Parathyroid adenoma (tissue), 2 donors: ENCODE measurements at regions not wholly inside any gene's neighbourhood (a gene's known extent, or its start where the extent isn't known, plus 50 kb on each side); places are given as distances from the start of the nearest gene placed in this dataset.

Experiments used
- H2AFZ ChIP-seq: fragments of 300-600 bp; sonication (generic); one replicate; pipeline ENCODE4 v1.7.0; 2017; ENCODE audit warnings: antibody characterized with exemption, mild to moderate bottlenecking
- H3K27ac ChIP-seq: fragments of 300-600 bp; sonication (generic); one replicate; pipeline ENCODE4 v1.7.0; 2017
- H3K27me3 ChIP-seq: fragments of 300-600 bp; sonication (generic); one replicate; pipeline ENCODE4 v1.7.0; 2017; ENCODE audit warnings: low read length; ENCODE audit not compliant: control insufficient read depth, insufficient read depth
- H3K36me3 ChIP-seq: fragments of 300-600 bp; sonication (generic); one replicate; pipeline ENCODE4 v1.7.0; 2017; ENCODE audit warnings: low read length; ENCODE audit not compliant: control insufficient read depth, insufficient read depth
- H3K4me1 ChIP-seq: fragments of 300-600 bp; sonication (generic); one replicate; pipeline ENCODE4 v1.7.0; 2017; ENCODE audit warnings: control low read depth
- H3K4me2 ChIP-seq: fragments of 300-600 bp; sonication (generic); one replicate; pipeline ENCODE4 v1.7.0; 2017; ENCODE audit warnings: low read length
- H3K4me3 ChIP-seq: fragments of 300-600 bp; sonication (generic); one replicate; pipeline ENCODE4 v1.7.0; 2017; ENCODE audit warnings: low read depth, low read length
- H3K79me2 ChIP-seq: fragments of 300-600 bp; sonication (generic); one replicate; pipeline ENCODE4 v1.7.0; 2017; ENCODE audit warnings: control low read depth
- H3K9ac ChIP-seq: fragments of 300-600 bp; sonication (generic); one replicate; pipeline ENCODE4 v1.7.0; 2017; ENCODE audit warnings: mild to moderate bottlenecking
- H3K9me3 ChIP-seq: fragments of 300-600 bp; sonication (generic); one replicate; pipeline ENCODE4 v1.7.0; 2017; ENCODE audit warnings: low read length; ENCODE audit not compliant: control insufficient read depth
- TF ChIP-seq, protein P1 (sequence below): fragments of 300-600 bp; sonication (generic); IDR thresholded peaks from one replicate; pipeline ENCODE4 v1.7.0; 2017; ENCODE audit warnings: antibody characterized with exemption, mild to moderate bottlenecking
- donor health status: primary hyperparathyroidism.

DNA sequence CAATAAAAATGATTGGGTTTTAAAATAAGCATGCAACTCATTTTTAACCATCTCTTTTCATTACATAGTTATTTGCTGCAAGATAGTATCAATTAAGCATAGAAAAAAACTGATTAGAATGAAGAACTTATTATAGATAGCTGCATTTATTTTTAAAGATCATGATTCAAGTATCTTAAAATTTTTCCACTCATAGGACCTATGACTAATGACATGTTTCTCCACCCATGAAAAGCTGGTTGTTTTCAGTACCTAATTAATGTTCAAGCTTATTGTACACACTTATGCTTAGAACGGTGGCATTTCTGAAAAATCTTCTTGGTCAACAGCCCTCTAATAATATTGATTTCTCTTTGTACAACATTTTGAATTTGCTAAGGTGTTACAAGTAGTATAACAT is 193.5 kb upstream of the PITX2 start:
- no peak overlapping the region for H3K4me2 ChIP-seq
- TF ChIP-seq, protein P1, sequence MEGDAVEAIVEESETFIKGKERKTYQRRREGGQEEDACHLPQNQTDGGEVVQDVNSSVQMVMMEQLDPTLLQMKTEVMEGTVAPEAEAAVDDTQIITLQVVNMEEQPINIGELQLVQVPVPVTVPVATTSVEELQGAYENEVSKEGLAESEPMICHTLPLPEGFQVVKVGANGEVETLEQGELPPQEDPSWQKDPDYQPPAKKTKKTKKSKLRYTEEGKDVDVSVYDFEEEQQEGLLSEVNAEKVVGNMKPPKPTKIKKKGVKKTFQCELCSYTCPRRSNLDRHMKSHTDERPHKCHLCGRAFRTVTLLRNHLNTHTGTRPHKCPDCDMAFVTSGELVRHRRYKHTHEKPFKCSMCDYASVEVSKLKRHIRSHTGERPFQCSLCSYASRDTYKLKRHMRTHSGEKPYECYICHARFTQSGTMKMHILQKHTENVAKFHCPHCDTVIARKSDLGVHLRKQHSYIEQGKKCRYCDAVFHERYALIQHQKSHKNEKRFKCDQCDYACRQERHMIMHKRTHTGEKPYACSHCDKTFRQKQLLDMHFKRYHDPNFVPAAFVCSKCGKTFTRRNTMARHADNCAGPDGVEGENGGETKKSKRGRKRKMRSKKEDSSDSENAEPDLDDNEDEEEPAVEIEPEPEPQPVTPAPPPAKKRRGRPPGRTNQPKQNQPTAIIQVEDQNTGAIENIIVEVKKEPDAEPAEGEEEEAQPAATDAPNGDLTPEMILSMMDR: no peak
- H2AFZ ChIP-seq: no peak overlapping the region
- H3K27ac ChIP-seq: no peak overlapping the region
- H3K9ac ChIP-seq: no peak overlapping the region
- no peaks in the 10 kb centered on the region for H3K36me3 ChIP-seq
- no peaks in the 10 kb centered on the region for H3K4me1 ChIP-seq
- no peak overlapping the region for H3K4me3 ChIP-seq
- H3K27me3 ChIP-seq: no peaks in the 10 kb centered on the region
- H3K79me2 ChIP-seq: no peaks in the 10 kb centered on the region
- no peaks in the 10 kb centered on the region for H3K9me3 ChIP-seq

DNA sequence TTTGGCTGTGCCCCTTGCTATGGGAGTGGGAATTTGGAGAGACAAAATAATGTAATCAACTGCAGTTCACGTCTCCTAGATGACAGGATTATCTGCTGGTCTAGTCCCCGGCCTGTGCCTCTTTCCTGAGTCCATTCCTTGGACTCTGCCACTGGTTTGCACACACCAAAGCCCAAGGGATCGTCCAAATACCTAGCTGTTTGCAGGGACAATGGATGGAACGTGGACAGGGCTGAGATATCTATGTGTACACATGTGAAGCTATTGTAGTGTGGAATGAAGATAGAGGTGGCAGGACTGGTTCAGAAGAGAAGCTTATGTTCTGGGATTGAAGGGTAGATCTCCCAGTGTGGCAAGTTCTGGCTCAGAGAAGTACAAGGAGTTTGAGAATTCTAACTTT is 198.3 kb upstream of the PITX2 start:
- Histone ChIP-seq H3K4me2 (no peak overlapping the region), H3K36me3 (no peaks in the 10 kb centered on the region), H2AFZ (no peak overlapping the region), H3K9ac (no peak overlapping the region), H3K9me3 (no peaks in the 10 kb centered on the region), H3K79me2 (no peaks in the 10 kb centered on the region), H3K27me3 (no peaks in the 10 kb centered on the region), H3K4me3 (no peak overlapping the region), H3K27ac (no peak overlapping the region), H3K4me1 (no peaks in the 10 kb centered on the region)
- TF ChIP-seq, protein P1: no peak

DNA sequence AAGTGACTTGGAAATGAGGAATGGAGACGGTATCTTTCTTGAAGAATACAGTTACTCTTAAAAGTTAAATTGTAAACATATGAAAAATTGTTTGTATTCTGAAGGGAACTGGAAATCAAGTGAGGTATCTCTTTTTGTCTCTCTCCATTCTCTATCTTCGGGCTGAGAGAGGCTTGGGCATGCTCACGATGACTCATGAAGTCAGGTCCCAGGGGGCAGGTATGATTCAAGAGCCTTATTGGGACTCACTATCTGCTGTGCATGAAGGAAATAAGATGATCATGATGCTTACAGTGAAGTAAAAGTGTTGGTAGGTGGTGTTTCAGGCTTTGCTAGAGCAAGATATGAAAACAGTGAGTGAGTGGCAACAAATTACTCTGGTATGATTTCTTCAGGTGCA is 200.4 kb upstream of the PITX2 start:
- no peaks in the 10 kb centered on the region for H3K9me3 ChIP-seq
- H3K36me3 ChIP-seq: no peaks in the 10 kb centered on the region
- H2AFZ ChIP-seq: no peak overlapping the region
- no peak overlapping the region for H3K4me3 ChIP-seq
- H3K79me2 ChIP-seq: no peaks in the 10 kb centered on the region
- no peak overlapping the region for H3K9ac ChIP-seq
- no peaks in the 10 kb centered on the region for H3K4me1 ChIP-seq
- H3K27ac ChIP-seq: no peak overlapping the region
- H3K4me2 ChIP-seq: no peak overlapping the region
- H3K27me3 ChIP-seq: no peaks in the 10 kb centered on the region
- TF ChIP-seq, protein P1: no peak

DNA sequence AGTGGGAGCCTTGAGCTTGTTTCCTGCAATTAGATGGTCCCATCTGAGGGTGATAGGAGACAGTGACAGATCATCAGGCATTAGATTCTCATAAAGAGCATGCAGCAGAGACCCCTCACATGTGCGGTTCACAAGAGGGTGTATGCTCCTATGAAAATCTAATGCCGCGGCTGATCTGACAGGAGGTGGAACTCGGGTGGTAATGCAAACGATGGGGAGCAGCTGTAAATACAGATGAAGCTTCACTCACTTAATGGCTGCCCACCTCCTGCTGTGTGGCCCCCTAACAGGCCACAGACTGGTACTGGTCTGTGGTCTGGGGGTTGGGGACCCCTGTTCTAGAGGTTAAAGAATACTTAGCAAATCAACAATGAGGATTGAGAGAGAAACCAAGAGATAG is 201.5 kb upstream of the PITX2 start:
- Histone ChIP-seq H3K4me1 (no peaks in the 10 kb centered on the region), H3K27me3 (no peaks in the 10 kb centered on the region), H3K4me2 (no peak overlapping the region), H2AFZ (no peak overlapping the region), H3K4me3 (no peak overlapping the region), H3K27ac (no peak overlapping the region), H3K9me3 (no peaks in the 10 kb centered on the region), H3K36me3 (no peaks in the 10 kb centered on the region), H3K9ac (no peak overlapping the region), H3K79me2 (no peaks in the 10 kb centered on the region)
- TF ChIP-seq, protein P1: no peak

DNA sequence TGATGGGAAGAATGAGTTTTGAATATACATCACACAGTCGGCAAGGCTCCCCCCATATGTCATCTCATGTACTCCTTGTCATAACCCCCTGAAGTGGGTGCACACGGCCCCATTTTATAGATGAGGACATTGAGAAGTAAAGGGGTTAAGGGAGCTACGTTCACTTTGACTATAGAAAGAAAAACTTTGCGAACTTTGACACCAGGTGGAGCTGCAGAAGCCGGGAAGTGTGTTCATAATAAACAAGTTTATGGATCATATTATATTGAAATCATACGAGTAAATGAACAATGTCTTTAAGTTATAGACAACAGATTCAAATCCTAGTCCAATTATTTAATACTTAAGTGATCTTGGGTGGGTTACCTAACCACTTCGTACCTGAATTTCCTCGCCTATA is 203.8 kb upstream of the PITX2 start:
- Histone ChIP-seq H3K9me3 (no peaks in the 10 kb centered on the region), H3K9ac (no peak overlapping the region), H3K4me2 (no peak overlapping the region), H3K4me1 (no peaks in the 10 kb centered on the region), H3K36me3 (no peaks in the 10 kb centered on the region), H2AFZ (no peak overlapping the region), H3K4me3 (no peak overlapping the region), H3K79me2 (no peaks in the 10 kb centered on the region), H3K27me3 (no peaks in the 10 kb centered on the region), H3K27ac (no peak overlapping the region)
- TF ChIP-seq, protein P1: no peak
